Epithelial cell of proximal tubule (primary cell): ENCODE measurements at regions not wholly inside any gene's neighbourhood (a gene's known extent, or its start where the extent isn't known, plus 50 kb on each side); places are given as distances from the start of the nearest gene placed in this dataset.

ENCODE experiments used
- DNase-seq: peaks from one replicate; pipeline ENCODE4 v3.0.0-alpha.2; 2011; ENCODE audit warnings: low read depth
- H3K4me3 ChIP-seq: 2 replicates; pipeline ENCODE4 v1.5.1; 2011; ENCODE audit warnings: low read depth, mild to moderate bottlenecking, low read length
- TF ChIP-seq, protein P1 (sequence below): conservative IDR thresholded peaks from 2 replicates; pipeline ENCODE4 v1.5.1; 2012; ENCODE audit warnings: low read depth, mild to moderate bottlenecking, low read length

DNA sequence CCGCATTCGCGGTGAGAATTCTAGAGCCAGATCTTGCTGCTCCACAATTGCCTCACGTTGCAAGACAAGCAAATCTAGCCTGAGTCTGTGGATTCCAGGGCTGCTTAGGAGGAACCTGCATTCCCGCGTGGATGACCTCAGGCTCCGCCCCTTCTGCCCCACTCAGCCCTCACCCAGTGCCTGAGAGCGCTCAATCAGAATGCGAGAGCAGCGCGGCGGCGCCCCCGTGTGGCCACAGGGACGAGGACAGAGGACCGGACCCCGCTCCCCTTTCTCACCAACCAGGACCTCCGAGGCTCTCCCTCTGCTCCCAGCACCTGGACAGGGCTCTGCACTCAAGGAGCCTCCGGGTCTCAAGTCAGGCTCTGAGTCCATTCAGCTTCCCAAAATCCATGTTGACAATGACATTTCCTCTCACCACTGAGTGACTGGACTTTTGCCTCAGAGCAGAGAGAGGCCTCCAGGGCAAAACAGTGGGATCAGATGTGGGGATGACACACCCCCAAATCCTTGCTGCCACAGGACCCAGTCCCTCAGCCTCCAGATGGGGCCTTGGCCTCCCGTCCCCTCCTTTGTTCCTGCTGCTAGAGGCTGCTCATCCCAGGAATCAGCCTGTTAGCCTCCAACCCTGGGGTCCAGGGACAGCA lies 52.0 kb downstream of the RPP21 start:
- no peak overlapping the region for H3K4me3 ChIP-seq
- TF ChIP-seq, protein P1, sequence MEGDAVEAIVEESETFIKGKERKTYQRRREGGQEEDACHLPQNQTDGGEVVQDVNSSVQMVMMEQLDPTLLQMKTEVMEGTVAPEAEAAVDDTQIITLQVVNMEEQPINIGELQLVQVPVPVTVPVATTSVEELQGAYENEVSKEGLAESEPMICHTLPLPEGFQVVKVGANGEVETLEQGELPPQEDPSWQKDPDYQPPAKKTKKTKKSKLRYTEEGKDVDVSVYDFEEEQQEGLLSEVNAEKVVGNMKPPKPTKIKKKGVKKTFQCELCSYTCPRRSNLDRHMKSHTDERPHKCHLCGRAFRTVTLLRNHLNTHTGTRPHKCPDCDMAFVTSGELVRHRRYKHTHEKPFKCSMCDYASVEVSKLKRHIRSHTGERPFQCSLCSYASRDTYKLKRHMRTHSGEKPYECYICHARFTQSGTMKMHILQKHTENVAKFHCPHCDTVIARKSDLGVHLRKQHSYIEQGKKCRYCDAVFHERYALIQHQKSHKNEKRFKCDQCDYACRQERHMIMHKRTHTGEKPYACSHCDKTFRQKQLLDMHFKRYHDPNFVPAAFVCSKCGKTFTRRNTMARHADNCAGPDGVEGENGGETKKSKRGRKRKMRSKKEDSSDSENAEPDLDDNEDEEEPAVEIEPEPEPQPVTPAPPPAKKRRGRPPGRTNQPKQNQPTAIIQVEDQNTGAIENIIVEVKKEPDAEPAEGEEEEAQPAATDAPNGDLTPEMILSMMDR, result peak; percentile 90
- DNase-seq, result no peak

DNA sequence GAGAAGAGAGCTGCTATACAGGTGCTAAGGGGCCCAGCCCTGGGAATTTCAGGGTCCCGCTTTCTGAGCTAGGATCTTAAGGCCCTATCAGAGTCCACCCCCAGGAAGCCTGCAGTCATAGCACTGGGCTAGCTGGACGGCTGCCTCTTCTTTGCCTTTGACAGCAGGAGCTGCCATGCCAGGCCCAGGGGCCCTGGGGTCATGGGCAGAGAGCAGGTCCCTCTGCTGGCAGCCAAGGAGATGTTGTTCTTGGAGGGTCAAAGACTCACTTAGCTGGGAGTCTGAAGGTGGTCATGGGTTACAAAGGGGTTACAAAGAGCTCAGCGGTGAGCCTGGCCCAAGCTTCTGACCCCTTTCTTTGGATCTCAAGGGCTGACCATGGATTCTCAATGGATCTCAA lies 52.7 kb downstream of the RPP21 start:
- TF ChIP-seq, protein P1, result no peak
- H3K4me3 ChIP-seq, result no peak overlapping the region
- no peak for DNase-seq

DNA sequence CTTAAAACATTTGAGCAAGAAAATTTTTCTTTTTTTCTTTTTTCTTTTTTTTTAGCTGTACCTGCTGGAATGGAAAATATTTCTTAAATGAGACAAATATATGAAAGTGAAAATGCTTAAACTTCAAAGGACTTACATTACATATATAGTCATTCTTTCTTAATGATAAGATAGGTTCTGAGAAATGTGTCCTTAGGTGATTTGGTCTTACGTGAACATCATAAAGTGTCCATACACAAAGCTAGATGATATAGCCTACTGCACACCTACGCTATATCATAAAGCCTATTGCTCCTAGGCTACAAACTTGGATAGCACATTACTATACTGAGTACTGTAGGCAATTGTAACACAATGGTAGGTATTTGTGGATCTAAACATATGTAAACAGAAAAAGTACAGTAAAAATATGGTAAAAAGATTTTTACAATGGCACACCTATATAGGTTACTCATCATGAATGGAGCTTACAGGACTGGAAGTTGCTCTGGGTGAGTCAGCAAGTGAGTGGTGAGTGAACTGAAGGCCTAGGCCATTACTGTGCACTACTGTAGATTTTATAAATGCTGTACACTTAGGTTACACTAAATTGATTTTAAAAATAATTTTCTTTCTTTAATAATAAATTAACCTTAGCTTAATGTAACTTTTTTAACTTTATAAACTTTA lies 54.6 kb downstream of the RPP21 start:
- DNase-seq, result no peak
- TF ChIP-seq, protein P1, result no peak
- H3K4me3 ChIP-seq, result no peak overlapping the region

DNA sequence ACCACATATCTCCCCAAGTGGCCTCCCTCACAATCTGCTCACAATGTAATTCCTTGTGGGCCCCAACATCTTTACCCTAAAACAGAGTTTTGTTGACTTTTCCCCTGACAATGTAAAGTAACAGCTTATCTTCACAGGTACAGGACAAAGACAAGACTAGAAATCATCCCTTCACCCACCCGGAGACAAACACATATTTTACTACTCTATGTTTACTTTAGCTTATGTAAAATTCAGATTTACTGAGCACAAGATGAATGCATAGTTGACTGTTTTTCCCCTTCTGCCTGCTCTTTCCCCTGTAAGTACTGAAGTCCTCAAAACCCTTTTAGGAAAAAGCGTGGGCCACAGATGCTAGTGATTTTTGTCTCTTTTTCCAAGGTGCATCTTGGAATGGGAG lies 61.0 kb downstream of the RPP21 start:
- H3K4me3 ChIP-seq, result no peak overlapping the region
- TF ChIP-seq, protein P1, result no peak
- no peak for DNase-seq

DNA sequence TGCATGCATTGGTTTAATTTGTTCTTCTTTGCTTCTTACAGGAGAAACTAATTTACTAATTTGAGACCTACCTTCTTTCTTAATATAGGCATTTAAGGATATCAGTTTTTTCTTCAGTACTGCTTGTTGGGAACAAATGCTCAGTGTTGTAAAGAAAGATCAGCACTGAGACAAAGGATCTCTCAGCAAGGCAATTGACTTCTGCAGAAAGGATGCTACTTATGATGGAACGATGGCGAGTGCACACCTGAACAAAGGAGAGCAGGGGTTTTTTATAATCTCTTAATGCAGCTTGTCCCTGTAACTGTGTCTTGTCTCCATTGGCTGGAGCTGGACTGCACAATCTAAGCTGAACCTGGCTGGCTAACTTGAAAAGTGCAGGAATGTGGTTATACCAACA lies 64.2 kb downstream of the RPP21 start:
- TF ChIP-seq, protein P1, result no peak
- DNase-seq, result no peak

DNA sequence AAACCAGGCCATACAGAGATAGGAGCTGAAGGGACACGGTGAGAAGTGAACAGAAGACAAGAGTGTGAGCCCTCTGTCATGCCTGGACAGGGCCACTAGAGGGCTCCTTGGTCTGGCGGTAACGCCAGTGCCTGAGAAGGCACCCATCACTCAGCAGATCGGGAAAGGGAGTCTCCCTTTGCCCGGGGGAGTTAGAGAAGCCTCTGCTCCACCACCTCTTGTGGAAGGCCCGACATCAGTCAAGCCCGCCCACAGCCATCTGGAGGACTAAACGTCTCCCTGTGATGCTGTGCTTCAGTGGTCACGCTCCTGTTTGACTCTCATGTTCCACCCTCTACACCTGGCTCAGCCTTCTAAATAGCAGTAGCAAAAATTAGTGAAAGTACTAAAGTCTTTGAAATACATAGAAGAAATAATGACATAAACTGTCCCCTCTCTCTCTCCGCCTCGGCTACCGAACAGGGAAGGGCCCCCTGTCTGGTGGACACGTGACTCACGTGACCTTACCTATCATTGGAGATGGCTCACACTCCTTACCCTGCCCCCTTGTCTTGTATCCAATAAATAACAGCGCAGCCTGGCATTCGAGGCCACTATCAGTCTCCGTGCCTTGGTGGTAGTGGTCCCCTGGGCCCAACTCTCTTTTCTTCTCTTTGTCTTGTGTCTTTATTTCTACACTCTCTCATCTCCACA lies 66.7 kb downstream of the RPP21 start:
- no peak overlapping the region for H3K4me3 ChIP-seq
- TF ChIP-seq, protein P1, result peak; percentile 77
- DNase-seq, result no peak

More for the DNA sequence above, 64.2 kb downstream of the RPP21 start:
- no peak overlapping the region for H3K4me3 ChIP-seq

DNA sequence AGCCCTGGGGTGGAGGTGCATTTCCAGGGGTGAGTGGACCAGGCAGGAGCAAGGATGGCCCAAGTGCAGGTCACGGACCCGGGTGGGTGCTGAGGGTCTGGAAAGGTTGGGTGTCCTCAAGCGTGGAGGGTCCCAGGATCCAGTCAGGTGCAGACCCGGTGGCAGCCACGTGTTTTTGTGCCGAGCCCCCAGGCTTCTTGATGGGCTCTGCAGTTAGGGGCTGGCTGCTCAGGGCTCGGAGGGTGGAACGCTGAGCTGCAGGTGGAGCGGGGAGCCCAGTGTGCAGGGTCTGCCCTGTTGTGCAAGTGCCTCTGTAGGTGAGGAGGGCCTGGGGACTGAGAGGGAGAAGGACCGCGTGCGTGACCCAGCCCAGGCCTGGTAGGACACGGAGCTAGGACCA lies 70.9 kb upstream of the HLA-E start:
- no peak for DNase-seq
- H3K4me3 ChIP-seq, result no peak overlapping the region
- TF ChIP-seq, protein P1, result no peak
